Stomach (tissue), 8 donors: ENCODE measurements at regions not wholly inside any gene's neighbourhood (a gene's known extent, or its start where the extent isn't known, plus 50 kb on each side); places are given as distances from the start of the nearest gene placed in this dataset.

ENCODE experiments used
- DNase-seq, 2 donors: peaks; one replicate each; pipeline versions ENCODE4 v3.0.0 to v3.0.0-alpha.2; 2013 to 2019
- H3K27ac ChIP-seq, 5 donors: fragments of 200-600 bp in 4 of 5; sonication (generic) in 4 of 5; one replicate each; pipeline ENCODE4 v1.5.1; 2013 to 2019; ENCODE audit warnings: mild to moderate bottlenecking in 1 of 5, moderate library complexity in 1 of 5
- H3K27me3 ChIP-seq, 3 donors: fragments of 200-600 bp; sonication (generic); one replicate each; pipeline ENCODE4 v1.5.1; 2017 to 2019; ENCODE audit warnings: mixed run types in 1 of 3
- H3K36me3 ChIP-seq, 4 donors: fragments of 200-600 bp; sonication (generic); 1 replicate in 3 of 4; 2 replicates in 1 of 4; pipeline ENCODE4 v1.5.1; 2016 to 2019
- H3K4me1 ChIP-seq, 4 donors: fragments of 200-600 bp; sonication (generic); one replicate each; pipeline ENCODE4 v1.5.1; 2016 to 2019
- H3K4me3 ChIP-seq, 4 donors: fragments of 200-600 bp; sonication (generic) in 3 of 4; one replicate each; pipeline ENCODE4 v1.5.1; 2016 to 2019; ENCODE audit warnings: mild to moderate bottlenecking in 1 of 4
- H3K9me3 ChIP-seq, 4 donors: fragments of 200-600 bp; sonication (generic); one replicate each; pipeline ENCODE4 v1.5.1; 2016 to 2019
- EP300 ChIP-seq: sonication (generic); formaldehyde crosslinking; IDR thresholded peaks from one replicate; pipeline ENCODE4 v1.6.1; 2017; ENCODE audit warnings: antibody characterized with exemption
- POLR2A ChIP-seq, 4 donors: fragments of 450-650 bp; IDR thresholded peaks; one replicate each; pipeline ENCODE4 v1.6.1; 2016; ENCODE audit warnings: antibody characterized with exemption in 4 of 4, control low read depth in 2 of 4, mild to moderate bottlenecking in 1 of 4, moderate library complexity in 1 of 4
- POLR2AphosphoS5 ChIP-seq, 3 donors: sonication (generic); formaldehyde crosslinking; IDR thresholded peaks; one replicate each; pipeline ENCODE4 v1.6.1; 2016; ENCODE audit warnings: antibody characterized with exemption in 3 of 3
- WGBS, 5 donors: extraction: QIAGEN DNeasy Blood & Tissue Kit in 3 of 5; methylation state at CpG; one replicate each; pipeline versions ENCODE4 v1.1.5 to v1.1.7; 2013 to 2018; 5-methylcytosine and 5-hydroxymethylcytosine counted together
- intact Hi-C: fragments of 100-400 bp; cut with DNase I; formaldehyde crosslinking; loops from one replicate; pipeline ENCODE4 v1.15.1; 2023; ENCODE audit warnings: low total_unique reads
- TF ChIP-seq, protein P1 (sequence below), 7 experiments: fragments of 450-650 bp in 4 of 7; fragments of 200-600 bp in 3 of 7; sonication (generic) in 3 of 7; IDR thresholded peaks; one replicate each; pipeline ENCODE4 v1.5.1; 2016 to 2019; ENCODE audit warnings: antibody characterized with exemption in 7 of 7, control low read depth in 2 of 7, mild to moderate bottlenecking in 1 of 7
- donor health status: healthy with polysubstance abuse.
- donor health status: Bipolar disorder and iron deficiency.
- donor health status: healthy.

DNA sequence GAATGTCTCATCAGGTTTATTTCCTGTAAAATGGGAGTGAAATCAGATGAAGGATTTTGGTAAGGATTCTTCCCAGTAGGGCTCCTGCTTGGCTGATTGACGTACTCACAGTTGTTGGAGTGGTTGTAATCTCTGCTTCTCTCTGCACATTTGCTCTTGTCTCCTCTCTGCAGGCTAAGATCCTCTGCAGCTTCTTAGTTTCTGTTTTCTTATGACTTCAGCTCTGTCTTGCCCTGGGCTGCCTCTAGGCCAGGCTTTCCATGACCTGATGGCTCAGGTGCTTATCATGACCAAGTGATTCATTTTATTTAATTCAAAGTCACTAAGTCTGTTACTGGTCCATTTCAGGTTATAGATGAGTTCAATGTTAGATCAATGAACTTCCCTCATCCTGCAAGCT lies 394.5 kb upstream of the DDHD1 start:
- intact Hi-C loops: no loop called here
- H3K27me3 ChIP-seq: no peaks in the 10 kb centered on the region
- no peak for DNase-seq
- peaks cover 0 to 11% (median 2%) of the 10 kb centered on the region in 4 donors for H3K4me1 ChIP-seq
- no peak overlapping the region for H3K27ac ChIP-seq
- no peaks in the 10 kb centered on the region for H3K36me3 ChIP-seq
- no peaks in the 10 kb centered on the region for H3K9me3 ChIP-seq
- WGBS, 5 donors: 84 to 94% (median 93%) methylated on average over 1 of the region's 1 CpG
- TF ChIP-seq POLR2AphosphoS5 (IDR thresholded peaks at IDR 0.05) (no peak), POLR2A (IDR thresholded peaks at IDR 0.05) (no peak), EP300 (no peak)
- TF ChIP-seq, protein P1, sequence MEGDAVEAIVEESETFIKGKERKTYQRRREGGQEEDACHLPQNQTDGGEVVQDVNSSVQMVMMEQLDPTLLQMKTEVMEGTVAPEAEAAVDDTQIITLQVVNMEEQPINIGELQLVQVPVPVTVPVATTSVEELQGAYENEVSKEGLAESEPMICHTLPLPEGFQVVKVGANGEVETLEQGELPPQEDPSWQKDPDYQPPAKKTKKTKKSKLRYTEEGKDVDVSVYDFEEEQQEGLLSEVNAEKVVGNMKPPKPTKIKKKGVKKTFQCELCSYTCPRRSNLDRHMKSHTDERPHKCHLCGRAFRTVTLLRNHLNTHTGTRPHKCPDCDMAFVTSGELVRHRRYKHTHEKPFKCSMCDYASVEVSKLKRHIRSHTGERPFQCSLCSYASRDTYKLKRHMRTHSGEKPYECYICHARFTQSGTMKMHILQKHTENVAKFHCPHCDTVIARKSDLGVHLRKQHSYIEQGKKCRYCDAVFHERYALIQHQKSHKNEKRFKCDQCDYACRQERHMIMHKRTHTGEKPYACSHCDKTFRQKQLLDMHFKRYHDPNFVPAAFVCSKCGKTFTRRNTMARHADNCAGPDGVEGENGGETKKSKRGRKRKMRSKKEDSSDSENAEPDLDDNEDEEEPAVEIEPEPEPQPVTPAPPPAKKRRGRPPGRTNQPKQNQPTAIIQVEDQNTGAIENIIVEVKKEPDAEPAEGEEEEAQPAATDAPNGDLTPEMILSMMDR (IDR thresholded peaks at IDR 0.05): no peak
- H3K4me3 ChIP-seq: no peak overlapping the region

DNA sequence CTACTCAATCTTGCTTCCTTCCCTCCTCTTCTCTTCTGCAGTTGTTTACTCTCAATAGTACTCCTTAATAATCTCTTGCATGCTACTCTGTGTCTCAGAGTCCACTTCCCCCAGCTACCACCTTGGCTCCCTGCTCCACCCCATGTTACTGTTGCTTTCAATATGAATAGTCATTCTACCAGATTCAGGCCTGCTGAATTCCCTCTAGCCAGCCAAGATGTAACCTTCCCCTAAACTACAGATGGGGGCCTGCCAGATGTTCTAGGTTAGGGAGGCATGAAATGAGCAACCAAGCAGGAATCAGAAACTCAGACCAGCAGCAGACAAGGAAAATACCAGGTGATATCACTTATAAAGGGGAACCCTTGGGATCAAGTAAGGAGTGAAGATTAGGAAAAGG lies 392.1 kb upstream of the DDHD1 start:
- DNase-seq: no peak
- no peak overlapping the region for H3K27ac ChIP-seq
- H3K4me3 ChIP-seq: no peak overlapping the region
- no peaks in the 10 kb centered on the region for H3K36me3 ChIP-seq
- no peaks in the 10 kb centered on the region for H3K27me3 ChIP-seq
- intact Hi-C loops: no loop called here
- TF ChIP-seq POLR2AphosphoS5 (IDR thresholded peaks at IDR 0.05) (no peak), EP300 (no peak)
- TF ChIP-seq, protein P1 (IDR thresholded peaks at IDR 0.05): no peak
- peaks cover 0 to 18% (median 8%) of the 10 kb centered on the region in 4 donors for H3K4me1 ChIP-seq
- no peaks in the 10 kb centered on the region for H3K9me3 ChIP-seq

DNA sequence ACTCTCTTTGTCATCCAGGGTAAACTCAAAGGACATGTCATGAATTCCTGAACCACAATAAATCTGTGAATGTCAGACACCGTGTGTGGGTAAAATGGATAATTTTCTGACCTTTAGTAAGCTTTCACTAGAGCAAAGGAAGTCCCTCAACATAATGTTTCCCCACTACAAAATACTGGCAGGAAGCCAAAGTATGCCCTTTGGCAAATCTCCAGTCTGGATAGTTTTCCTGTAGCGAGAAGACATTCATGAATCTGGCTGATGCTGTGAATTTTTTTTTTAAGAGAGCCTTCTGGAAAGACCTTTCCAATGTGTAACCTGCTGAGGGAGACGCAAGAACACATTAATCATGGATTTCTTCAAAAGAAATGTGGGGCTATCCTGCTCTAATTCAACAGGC lies 389.6 kb upstream of the DDHD1 start:
- peak in 1 of 2 donors; percentile 79 for DNase-seq
- TF ChIP-seq, protein P1 (IDR thresholded peaks at IDR 0.05): no peak
- peak in 1 of 3 donors; percentile 27 for TF ChIP-seq POLR2AphosphoS5 (IDR thresholded peaks at IDR 0.05)
- Histone ChIP-seq H3K27ac (peak overlapping the region in 2 of 5 donors; percentile 1 to 31), H3K36me3 (no peaks in the 10 kb centered on the region), H3K4me1 (peaks cover 0 to 38% (median 19%) of the 10 kb centered on the region in 4 donors), H3K27me3 (no peaks in the 10 kb centered on the region), H3K4me3 (no peak overlapping the region), H3K9me3 (no peaks in the 10 kb centered on the region)
- intact Hi-C loops: no loop called here
- 33 to 41% (median 34%) methylated on average over 3 of the region's 3 CpGs for WGBS, 5 donors

DNA sequence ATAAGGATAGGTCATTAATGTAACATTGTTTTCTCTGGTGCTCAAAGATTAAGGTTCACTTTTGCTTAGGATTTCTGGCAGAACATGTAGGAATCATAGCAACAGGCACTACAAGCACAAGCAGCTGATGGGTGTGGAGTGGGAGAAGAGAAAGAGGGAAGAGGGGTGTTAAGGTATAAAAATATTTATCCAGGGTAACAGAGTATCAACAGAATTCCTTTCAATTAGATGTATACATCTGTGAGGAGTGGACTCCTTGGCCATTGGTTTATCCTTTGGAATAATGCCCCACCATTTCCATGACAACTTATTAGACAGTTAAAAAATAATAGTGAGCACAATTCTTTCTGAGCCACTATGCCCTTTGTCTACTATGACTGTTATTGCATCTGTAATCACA lies 388.3 kb upstream of the DDHD1 start:
- intact Hi-C loops: no loop called here
- no peaks in the 10 kb centered on the region for H3K36me3 ChIP-seq
- TF ChIP-seq POLR2A (IDR thresholded peaks at IDR 0.05) (no peak), EP300 (no peak)
- TF ChIP-seq, protein P1 (IDR thresholded peaks at IDR 0.05): no peak
- H3K27me3 ChIP-seq: no peaks in the 10 kb centered on the region
- DNase-seq: no peak
- no peaks in the 10 kb centered on the region for H3K9me3 ChIP-seq
- no peak overlapping the region for H3K4me3 ChIP-seq
- peaks cover 0 to 46% (median 23%) of the 10 kb centered on the region in 4 donors for H3K4me1 ChIP-seq
- H3K27ac ChIP-seq: peak overlapping the region in 1 of 5 donors; percentile 68
